ENCODE measurements at regions not wholly inside any gene's neighbourhood (a gene's known extent, or its start where the extent isn't known, plus 50 kb on each side); places are given as distances from the start of the nearest gene placed in this dataset.

GRCh38 chr7:89826557-89826956, 327.7 kb upstream of the STEAP1 start:
- Histone ChIP-seq H2AFZ (replicated peaks; ENCODE audit: low read length, poor library complexity) (no peak overlapping the region), H3K18ac (ENCODE audit: low read depth, low read length) (no peak overlapping the region), H3K4ac (ENCODE audit: low read depth, low read length) (no peak overlapping the region), H3K79me1 (ENCODE audit: low read depth in 1 of 2, low read length in 2 of 2) (no peaks in the 10 kb centered on the region), H3K14ac (replicated peaks; ENCODE audit: low read depth, low read length) (no peak overlapping the region), H3K4me1 (ENCODE audit: control insufficient read depth, insufficient read depth, low read length) (no peaks in the 10 kb centered on the region), H3K27me3 (ENCODE audit: control insufficient read depth, insufficient read depth, low read length) (no peaks in the 10 kb centered on the region), H2AK9ac (replicated peaks; ENCODE audit: low read depth, low read length, poor library complexity) (no peak overlapping the region), H3K9ac (ENCODE audit: low read depth, low read length) (no peak overlapping the region), H3K4me3 (ENCODE audit: insufficient read depth, low read depth, low read length) (no peak overlapping the region), H3K9me1 (ENCODE audit: insufficient read depth, low read length) (no peaks in the 10 kb centered on the region), H2BK20ac (ENCODE audit: low read depth, low read length) (no peak overlapping the region), H3K9me3 (ENCODE audit: control insufficient read depth, insufficient read depth, low read length) (peaks cover 4% of the 10 kb centered on the region), H3K4me2 (ENCODE audit: low read depth, low read length) (no peak overlapping the region), H4K5ac (ENCODE audit: low read depth, low read length) (no peak overlapping the region), H4K8ac (ENCODE audit: low read depth in 2 of 2, low read length in 2 of 2) (no peak overlapping the region), H2AK5ac (ENCODE audit: low read depth, low read length) (no peak overlapping the region), H3K56ac (ENCODE audit: extremely low read depth, insufficient read depth, low read length) (no peak overlapping the region), H3K27ac (ENCODE audit: insufficient read depth, low read length) (no peak overlapping the region), H4K91ac (ENCODE audit: insufficient read depth, low read depth, low read length) (no peak overlapping the region), H2BK120ac (ENCODE audit: low read depth, low read length) (no peak overlapping the region), H2BK15ac (ENCODE audit: low read depth, low read length) (no peak overlapping the region), H3K36me3 (ENCODE audit: control insufficient read depth, insufficient read depth, low read length) (no peaks in the 10 kb centered on the region), H4K20me1 (ENCODE audit: insufficient read depth, low read length) (no peaks in the 10 kb centered on the region), H3K23ac (ENCODE audit: low read depth, low read length) (no peak overlapping the region), H2BK5ac (ENCODE audit: low read depth, low read length, poor library complexity, severe bottlenecking) (no peak overlapping the region)
- no TSS peak for BruUV-seq (replicated peaks)
- POLR2A ChIA-PET (ENCODE audit: unreplicated experiment), result no interaction called here
- no peak for DNase-seq
- ATAC-seq (ENCODE audit: low read depth), result no peak
- CTCF ChIA-PET, result no interaction called here
- dilution Hi-C loops (cut with HindIII; ENCODE audit: low sequenced_read_pairs, unreplicated experiment), result no loop called here
- in situ Hi-C loops (cut with MboI; ENCODE audit: low sequenced_read_pairs), result no loop called here
- TF ChIP-seq RCOR1 (IDR thresholded peaks at IDR 0.05; ENCODE audit: insufficient replicate concordance, low read length), result no peak
- no peak for TF ChIP-seq BHLHE40 (IDR thresholded peaks at IDR 0.05; ENCODE audit: low read depth, low read length)
- no peak for TF ChIP-seq MAFK (IDR thresholded peaks at IDR 0.05; ENCODE audit: low read depth, low read length)
- TF ChIP-seq CEBPB (IDR thresholded peaks at IDR 0.05; ENCODE audit: low read depth, low read length), result no peak
- no peak for TF ChIP-seq MXI1 (IDR thresholded peaks at IDR 0.05; ENCODE audit: borderline replicate concordance, low read depth, low read length)
- no peak for TF ChIP-seq RAD21 (IDR thresholded peaks at IDR 0.05; ENCODE audit: low read length)
- intact Hi-C loops (cut with micrococcal nuclease), result no loop called here

All from IMR-90 (cell line).